ENCODE measurements at regions not wholly inside any gene's neighbourhood (a gene's known extent, or its start where the extent isn't known, plus 50 kb on each side); places are given as distances from the start of the nearest gene placed in this dataset.
A peak's percentile ranks its signal among the peaks of the same experiment; 100 is the strongest.

DNA sequence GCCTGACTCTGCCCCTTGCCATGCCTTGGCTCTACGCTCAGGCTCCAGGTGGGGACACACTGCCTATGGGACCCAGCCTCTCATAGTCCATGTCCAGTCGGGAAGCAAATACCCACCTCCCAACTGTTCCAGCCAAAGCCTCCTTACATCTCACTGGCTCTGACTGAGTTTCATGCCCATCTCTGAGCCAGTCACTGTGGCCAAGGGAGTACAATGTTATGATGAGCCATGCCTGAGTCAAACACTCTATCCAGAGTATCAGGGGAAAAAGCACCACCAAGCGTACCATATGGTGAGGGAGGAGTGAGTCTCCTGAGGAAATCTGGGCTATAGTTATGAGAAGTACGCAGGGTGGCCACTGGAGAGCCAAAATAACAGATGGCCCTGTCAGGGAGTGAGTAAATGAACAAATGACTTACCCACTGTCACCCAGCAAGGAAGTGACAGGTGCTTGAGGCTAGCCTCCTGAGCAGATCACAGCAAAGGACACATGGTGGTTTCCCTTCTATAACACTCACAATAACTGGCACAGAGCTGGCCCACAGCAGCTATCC is 236.6 kb upstream of the GJB5 start:
- no peak for DNase-seq

DNA sequence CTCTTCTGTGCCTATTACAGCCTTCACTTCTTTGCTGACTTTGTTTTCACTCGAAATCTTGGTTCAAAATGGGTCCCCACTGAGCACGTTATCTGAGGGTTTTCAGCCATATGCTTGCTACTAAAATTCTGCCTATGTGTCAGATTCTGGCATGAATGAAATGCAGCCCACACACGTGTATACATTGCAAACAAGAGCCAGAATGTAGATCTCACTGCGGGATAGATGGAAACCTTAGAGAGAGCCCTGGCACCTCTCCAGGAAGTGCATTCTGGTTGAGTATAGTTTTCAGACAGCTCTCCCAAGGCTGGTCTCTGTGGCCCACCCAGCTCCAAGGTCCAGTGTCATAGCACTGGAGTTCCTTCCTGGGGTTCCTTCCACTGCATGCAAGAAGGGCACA is 234.7 kb upstream of the GJB5 start:
- DNase-seq: no peak

DNA sequence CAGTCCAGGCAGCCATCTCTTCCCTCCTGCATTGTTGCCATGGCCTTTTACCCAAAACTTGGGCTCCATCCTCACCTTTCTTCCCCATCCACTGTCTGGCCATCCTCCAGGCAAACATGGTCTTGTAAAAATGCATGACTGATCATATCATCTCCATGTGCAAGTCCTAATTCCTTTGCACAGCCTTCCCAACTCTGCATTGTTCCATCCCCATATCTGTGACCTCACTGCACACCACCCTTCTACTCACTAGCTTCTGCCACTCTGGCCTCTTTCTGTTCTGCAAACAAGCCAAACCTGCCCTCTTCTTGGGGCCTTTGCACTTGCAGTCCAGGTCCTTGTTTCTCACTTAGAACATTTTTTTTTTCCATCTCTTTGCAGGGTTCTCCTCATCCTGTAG is 230.1 kb upstream of the GJB5 start:
- no peak for DNase-seq

DNA sequence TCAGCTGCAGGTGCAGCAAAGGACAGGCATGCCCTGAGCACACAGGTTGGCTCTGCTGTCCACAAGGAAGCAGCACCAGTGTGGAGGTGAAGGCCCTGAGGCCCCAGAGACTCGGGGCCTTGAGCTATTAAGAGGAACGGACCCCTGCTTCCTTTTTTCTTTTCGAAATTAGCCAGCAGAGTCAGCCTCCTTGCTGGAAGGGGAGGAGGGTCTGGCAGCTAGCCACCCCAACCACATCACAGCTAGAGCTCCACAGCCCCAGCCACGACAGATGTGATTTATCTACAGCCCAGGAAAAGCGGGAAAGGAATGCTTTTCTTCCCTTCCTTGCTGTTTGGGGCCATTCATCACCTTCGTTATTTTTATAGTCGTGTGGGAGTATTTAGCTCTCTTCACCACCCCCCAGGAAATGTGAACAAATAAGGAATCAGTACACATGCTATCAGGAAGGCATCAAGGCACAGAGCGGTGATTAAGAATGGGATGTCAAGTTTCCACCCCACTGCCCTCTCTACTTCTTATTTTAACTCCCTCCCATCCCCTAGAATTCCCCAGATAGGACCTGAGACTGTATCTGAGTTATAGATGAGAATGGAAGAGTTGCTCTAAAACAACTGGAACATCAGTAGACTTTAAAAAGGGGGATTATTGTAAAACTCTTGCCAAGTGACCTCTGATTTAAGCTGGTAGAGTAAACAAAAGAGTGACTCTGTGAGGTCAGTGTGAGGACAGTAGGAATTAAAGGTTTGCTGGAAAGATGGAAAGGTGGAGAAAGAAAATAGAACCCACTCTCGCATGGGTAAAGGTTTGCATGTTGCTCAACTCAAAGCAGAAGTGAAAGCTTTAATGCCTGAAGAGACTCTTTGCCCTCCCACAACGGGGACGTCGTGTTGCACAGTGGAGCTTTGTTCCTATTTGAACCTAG is 224.7 kb upstream of the GJB5 start:
- no peak for DNase-seq

DNA sequence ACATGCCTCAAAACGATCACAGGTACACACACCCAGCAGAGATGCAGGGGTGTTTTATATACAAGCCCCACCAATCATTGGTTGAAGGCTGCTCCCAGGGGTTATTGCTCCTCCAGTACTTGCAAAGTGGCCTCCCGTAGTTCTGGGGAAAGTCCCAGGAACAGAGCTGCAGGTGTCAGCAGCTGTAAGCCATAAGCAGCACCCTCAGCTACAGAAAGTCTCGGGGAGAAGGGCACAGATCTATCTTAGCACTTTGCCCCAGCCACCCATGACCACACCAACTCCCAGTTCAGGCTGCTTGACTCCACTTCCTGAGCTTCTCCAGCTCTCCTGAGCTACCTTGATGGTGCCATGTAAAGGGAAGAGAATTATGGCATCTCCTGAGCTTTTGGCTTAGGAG is 222.7 kb upstream of the GJB5 start:
- no peak for DNase-seq

DNA sequence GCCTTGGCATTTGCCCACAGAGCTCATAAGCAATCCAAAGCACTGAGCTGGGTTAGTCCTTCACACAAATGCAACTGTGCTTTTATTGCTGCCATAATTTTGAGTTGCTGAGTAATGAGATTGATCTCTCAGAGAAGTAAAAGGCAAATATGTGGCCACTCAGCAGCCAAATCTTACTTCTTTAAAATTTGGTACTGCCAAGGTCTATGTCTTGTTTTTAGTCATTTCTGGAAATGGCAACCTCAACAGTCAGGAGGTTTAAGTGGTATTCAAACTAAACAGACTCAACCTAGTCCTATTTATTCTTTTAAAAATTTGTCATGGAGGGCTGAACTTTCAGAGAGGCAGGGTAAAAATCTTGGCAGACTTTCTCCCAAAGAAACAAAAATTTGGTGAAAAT is 216.4 kb upstream of the GJB5 start:
- no peak for DNase-seq

DNA sequence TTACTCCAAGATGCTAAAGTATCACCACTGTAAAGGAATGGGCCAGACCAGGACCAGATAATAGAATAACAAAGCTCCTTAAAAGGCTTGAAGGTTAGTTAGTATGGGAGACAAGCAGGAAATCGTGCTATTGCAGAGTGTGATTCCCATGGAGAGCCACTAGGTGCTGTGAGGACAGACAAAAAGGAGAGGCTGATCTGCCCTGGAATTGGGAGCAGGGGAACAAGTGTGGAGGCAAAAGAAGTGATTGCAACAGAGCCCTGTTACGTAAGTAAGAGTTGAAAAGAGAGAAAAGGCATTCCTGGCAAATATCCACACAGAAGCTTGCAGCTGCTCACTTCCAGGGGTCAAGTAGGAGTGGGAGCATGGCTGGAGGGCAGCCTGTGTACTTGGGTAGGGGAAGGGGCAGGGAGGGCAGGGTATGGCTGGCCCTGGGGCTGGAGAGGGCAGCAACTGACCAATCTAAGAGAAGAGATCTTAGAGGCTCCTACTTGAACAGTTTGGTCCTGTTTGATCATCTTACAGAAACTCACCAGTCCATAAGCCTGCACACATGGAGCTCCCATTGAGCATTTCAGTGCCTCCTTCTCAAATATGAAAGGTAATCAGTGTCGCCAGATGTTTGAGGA is 207.7 kb upstream of the GJB5 start:
- no peak for DNase-seq

DNA sequence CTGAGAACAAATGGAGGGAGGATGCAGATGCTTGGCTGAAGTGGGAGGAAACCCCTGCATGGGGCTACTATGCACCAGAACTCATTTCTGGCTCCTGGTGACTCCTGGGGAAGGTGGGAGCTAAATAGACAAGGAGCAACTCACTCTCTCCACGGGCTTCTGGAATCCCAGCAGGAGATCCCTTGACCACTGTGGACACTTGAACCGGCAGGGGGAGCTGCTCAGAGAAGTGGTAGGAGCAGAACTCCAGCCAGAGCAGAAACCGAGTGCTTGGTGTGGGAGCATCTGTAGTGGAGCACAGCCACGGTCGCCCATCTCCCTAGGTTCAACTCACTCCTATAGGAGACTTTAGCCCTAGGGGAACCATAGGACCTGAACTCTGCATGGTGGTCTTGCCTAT is 205.6 kb upstream of the GJB5 start:
- DNase-seq: no peak

DNA sequence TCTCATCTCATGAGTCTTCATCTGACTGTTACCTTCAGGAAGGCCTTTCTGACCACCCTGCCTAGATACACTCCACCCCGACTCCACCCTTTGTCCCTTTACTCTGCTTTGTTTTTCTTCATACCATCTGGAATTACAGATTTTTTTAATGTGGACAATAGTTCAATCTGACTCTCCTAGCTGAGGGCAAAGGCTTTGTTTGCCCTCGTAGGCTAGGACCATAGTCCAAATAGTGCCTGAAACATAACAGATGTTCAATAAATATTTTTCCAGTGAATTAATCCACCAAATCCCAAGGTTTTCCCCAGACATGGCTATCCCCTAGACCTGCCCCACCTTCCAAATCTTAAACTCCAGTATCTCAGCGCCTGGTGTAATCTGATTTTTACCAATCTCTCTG is 176.5 kb upstream of the GJB5 start:
- DNase-seq: no peak

DNA sequence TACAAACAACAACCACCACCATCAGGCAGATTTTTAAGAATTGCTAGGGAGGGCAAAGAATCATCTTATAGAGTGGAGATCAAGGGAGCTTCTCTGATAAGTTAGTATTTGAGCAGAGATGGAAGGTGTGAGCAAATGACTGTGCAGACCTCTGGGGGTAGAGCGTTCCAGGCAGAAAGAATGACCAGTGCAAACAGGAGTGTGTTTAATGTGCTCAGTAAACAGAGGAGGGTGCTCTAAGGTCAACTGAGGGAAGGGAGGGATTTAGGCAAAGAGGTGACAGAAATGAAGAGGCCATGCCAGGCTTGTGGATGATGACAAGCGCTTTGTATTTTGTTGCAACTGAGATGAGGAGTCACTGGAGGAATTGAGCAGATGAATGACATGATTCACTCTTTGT is 172.5 kb upstream of the GJB5 start:
- DNase-seq: no peak

DNA sequence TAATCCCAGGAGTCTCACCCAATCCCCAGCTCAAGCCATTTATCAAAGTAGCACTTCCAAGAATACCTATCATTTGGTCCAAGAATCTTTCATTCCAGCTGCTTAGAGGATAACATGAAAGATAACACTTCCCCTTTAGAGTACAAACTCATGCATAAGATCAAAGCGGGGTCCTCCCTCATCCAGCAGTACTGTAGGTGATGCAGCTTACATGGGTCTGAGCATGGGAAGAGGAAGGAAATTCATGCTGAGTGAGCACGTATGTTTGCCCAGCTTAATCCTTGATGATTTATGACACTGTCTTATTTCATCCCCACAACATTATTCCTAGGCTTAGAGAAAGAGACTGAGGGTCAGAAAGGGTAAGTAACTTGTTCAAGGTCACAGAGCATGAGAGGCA is 167.1 kb upstream of the GJB5 start:
- DNase-seq: no peak

DNA sequence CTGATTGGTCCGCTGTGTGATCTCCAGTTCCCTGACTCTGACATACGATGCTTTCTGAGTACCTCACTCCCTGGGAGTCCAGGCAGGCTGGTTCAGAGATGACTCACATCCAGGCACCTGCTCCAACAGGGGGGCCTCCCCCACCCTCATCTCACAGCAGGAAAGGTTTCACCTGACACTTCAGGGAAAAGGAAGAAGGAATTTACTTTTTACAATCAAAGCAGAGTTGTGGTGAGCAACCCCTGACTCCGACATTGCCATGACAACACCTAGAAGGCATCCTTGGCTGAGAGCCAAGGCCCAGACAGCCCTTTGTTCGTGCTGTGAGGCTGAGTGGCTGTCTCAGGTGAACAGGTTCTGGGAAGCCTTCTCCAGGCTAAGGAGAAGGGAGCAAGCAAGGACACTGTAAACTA is 164.6 kb upstream of the GJB5 start:
- no peak for DNase-seq

DNA sequence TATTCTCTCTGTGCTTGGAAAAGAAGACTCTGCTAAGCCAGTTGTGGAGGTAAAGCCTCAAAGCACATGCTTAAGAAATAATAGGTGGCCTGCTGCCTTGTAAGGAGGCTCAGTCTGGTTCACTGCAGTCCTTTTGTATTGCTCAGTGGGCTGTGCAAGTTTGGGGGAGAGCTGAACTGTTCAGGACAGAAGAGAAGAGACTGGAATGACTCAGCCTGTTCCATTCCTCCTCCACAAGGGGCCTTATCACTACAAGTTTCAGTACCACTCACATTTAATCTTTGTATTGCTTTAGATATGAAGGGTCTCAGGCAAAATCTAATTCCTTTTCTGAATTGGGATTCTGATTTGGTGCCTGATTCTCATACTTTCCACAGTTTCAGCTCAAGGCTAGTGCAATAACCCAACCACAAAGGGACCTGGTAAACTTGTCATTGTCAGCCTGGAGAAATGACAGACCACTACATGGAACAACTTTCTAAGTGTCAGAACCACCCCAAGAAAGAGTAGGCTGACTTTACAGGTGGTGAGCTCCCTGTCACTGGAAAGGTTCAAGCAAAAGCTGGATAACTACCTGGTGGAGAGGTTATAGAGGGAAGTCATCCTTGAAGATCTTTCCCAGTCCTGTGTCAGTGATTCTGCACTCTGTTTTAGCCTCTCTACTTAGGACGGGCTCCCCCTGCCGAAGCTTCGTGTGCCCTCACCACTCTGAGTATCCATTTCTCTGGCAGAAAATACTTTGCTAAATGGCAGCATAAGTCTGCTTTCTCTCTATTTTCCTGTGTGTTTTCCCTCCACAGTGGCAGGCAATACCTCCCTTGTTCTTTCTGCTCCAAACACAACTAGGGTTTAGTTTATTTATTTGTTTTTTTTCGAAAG is 162.9 kb upstream of the GJB5 start:
- DNase-seq: no peak

DNA sequence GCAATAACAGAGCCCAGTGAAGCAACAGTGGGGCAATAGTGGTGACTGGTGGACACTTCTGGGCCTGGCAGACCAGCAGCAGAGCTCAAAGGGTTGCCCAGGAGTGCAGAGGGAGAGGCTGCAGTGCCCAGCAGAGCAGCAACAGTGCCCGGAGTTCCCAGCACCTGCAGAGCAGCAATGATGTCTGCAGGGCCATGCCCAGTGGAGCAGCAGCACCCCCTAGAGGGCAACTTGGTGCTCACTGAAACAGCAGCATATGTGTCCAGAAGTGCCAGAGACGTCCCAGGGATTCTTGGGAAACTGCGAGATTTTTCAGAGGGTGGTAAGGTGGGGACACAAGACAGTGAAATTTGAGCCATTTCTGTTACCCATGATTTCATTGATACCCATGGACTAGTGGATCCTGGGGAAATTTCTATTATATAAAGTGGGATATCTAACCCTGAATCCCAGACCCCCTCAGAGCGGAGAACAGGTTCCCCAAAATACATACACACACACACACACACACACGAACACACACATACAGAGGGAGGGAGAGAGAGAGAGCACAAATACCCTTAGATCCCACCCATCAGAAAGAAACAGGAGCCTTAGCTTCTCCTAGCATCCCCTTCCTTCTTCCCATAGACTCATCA is 156.9 kb upstream of the GJB5 start:
- DNase-seq: peak in 1 of 2 donors; percentile 27

DNA sequence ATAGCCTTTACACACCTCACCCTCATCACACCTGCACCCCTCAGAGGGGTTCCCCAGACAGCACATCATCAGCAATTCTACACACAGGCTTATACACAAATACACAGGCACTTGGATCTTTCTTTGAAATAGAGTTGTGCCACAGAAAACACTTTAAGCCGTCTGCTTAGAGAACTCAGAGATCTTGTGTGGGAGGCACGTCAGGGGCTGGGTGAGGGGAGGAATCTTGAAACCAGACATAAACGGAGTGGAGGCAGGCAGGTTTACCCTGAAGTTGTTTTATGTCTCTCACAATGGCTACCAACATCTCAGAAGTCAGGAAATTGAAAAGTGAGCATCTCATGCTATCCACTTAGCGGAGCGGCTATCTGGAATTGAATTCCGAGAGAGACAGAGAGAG is 151.9 kb upstream of the GJB5 start:
- DNase-seq: no peak

DNA sequence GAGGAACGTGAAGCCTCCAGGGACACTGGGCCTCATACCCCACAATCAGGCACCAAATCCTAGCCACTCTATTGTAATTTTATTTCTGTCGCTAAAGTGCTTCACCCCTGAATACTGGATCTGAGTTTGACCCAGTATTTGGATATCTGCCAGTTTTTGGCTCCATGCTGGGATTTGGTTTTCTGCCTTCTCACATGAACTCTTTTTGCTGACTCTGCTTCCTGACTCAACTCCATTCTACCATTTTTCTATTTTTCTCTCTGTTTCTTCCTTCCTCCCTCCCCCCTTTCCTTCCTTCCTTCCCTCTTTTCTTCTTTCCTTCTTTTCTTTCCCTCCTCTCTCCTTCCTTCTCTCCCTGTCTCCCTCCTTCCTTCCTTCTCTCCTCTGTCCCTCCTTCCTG is 151.3 kb upstream of the GJB5 start:
- DNase-seq: no peak

DNA sequence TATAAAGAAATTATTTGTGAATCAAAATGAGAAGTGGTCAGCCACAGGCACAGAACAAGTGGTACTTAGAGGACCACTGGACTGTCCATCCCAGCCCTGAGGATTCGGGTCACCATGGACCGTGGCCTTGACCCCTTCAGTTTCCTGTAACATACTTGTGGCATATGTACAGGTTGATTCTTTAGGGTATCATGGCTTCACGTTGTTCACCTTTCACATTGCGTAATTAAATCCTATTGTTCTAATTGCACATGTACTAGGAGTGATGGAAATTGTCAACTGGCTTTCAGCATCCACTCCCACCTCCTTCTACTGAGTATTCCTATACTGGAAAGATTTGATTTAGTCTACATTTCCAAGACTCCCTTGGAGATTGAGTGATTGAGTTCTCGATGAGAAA is 148.3 kb upstream of the GJB5 start:
- DNase-seq: no peak

DNA sequence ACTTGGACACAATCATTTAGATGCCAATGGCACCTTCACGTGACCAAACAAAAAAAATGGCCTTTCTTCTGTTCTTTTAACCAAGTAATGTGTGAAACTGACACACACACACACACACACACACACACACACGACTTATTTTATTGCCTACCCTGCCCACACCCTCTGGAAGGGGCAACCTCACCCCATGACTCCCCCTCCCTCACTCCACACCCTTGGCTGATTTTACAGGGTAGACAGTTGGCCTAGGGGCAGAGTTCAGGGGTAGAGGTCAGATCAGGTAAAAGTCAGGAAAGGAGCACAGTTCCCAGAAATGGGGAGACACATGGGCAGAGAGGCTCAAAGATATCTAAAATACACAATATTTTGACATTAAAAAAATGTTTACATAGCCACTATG is 144.8 kb upstream of the GJB5 start:
- DNase-seq: no peak

DNA sequence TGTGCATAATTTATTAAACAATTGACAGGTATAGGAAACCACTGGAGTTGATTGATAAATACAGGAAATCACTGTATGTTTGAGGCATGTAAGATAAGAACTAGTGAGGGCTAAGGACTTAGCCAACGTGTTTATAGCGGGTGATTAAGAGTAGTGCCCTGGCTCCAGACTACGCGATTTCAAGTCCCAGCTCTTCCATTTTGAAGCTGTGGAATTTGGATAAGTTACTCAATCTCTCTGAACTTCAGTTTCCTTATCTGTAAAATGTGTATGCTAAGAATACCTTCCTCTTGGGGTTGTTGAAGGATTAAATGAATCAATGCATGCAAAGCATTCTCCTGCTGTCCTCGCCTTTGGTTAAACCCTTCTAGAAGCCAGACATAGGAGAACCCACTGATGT is 143.3 kb upstream of the GJB5 start:
- no peak for DNase-seq

DNA sequence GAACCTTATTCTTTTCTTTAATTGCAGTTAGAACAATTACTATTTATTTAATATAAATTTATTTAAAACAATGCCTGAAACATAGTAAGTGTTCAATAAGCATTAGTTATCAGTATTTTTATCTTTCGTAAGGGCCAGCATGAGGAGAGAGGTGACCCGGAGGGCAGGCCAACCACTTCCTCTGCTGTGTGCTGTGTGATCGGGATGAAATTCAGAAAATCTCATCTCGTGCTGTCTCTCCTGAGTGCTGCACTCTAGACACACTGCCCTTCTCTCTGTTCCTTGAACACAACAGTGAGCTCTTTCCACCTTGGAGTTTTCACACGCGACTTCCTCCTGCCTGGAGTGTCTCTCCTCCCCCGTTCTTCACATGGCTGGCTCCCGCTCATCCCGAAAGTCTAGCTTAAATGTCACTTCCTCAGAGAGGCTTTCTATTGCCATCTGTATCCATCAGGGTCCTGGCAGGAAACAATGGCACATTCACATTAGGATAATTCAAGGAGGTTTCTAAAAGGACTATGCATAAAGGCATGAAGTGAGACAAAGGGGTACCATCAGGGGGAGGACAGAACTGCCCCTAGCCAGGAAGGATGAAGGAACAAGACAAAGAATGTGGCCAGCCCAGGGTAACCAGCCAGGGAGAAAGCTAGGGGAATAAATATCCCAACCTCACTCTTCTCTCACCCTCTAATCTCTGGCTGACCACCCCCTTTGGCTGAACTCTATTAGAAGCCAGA is 142.6 kb upstream of the GJB5 start:
- no peak for DNase-seq

DNA sequence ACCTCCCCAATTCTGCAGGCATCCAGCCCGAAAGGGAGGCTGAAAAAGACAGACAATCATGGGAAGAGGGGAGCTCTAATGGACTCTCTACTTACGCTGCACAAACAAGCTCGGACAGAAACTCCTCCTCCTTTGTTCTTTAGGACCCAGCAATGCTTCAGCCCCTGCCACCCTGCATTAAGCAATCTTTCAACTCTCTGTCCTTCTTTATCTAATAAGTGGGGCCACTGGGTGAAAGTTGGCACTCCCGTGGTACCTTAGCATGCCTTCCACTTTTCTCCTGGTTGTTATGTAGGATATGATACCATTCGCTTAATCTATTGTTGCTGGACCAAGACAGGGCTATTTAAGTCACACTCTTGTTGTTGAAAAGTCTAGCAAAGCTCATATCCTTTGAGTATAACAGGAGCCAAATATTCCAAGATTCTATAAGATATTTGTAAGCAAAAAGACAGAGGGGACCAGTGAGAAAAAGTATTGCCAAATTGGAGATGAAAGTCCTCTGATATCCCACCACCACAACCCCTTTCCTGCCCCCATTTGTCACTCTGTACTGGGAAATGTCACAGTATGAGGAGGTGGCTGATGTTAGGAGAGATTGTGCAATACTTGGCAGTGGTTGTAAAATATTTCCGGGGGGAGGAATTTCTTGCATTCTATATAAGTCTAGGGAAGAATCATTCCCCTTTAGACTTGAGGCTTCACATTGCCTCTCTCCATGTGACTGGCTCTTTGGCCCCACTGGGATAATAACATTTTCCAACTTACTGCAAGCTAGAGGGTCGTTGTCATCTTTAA is 137.3 kb upstream of the GJB5 start:
- DNase-seq: no peak
